Activated T-helper 2 cell treated with anti-CD3 and anti-CD28 coated beads, Interferon-gamma antibody, Interleukin-2, Interleukin-4, amounts not matched to agents 10 μg/mL and 5 μg/mL and 100 μg/mL, durations not matched to agents 14 hours and 24 hours and 36 hours (primary cell): ENCODE measurements at regions not wholly inside any gene's neighbourhood (a gene's known extent, or its start where the extent isn't known, plus 50 kb on each side); places are given as distances from the start of the nearest gene placed in this dataset.

Source experiments
- DNase-seq: peaks from one replicate; pipeline ENCODE4 v3.0.0; 2021; ENCODE audit warnings: low spot score
- H3K27ac Mint-ChIP-seq: one replicate; pipeline ENCODE4 v1.8.0; 2021; ENCODE audit warnings: mixed read lengths
- H3K27me3 Mint-ChIP-seq: one replicate; pipeline ENCODE4 v1.8.0; 2021; ENCODE audit warnings: low read depth, mixed read lengths
- H3K36me3 Mint-ChIP-seq: one replicate; pipeline ENCODE4 v1.8.0; 2021; ENCODE audit warnings: low read depth, mixed read lengths
- H3K4me1 Mint-ChIP-seq: one replicate; pipeline ENCODE4 v1.8.0; 2021; ENCODE audit warnings: low read depth, mixed read lengths
- H3K4me3 Mint-ChIP-seq: one replicate; pipeline ENCODE4 v1.8.0; 2021; ENCODE audit warnings: low read depth, mild to moderate bottlenecking, moderate library complexity, mixed read lengths
- H3K9me3 Mint-ChIP-seq: one replicate; pipeline ENCODE4 v1.8.0; 2021; ENCODE audit warnings: mixed read lengths
- intact Hi-C: fragments of 100-400 bp; cut with micrococcal nuclease; formaldehyde crosslinking; loops from one replicate; pipeline ENCODE4 v1.15.1; 2023

GRCh38 chr9:86703346-86703745, 244.0 kb downstream of the GAS1 start:
- H3K4me3 Mint-ChIP-seq: no peak overlapping the region
- H3K27ac Mint-ChIP-seq: no peak overlapping the region
- H3K36me3 Mint-ChIP-seq: no peaks in the 10 kb centered on the region
- no peaks in the 10 kb centered on the region for H3K9me3 Mint-ChIP-seq
- H3K4me1 Mint-ChIP-seq: no peaks in the 10 kb centered on the region
- no peak for DNase-seq
- peaks cover 2% of the 10 kb centered on the region for H3K27me3 Mint-ChIP-seq
- intact Hi-C loops: no loop called here

GRCh38 chr9:86700629-86701028, 246.7 kb downstream of the GAS1 start:
- intact Hi-C loops: no loop called here
- no peaks in the 10 kb centered on the region for H3K36me3 Mint-ChIP-seq
- H3K9me3 Mint-ChIP-seq: no peaks in the 10 kb centered on the region
- H3K4me3 Mint-ChIP-seq: no peak overlapping the region
- DNase-seq: no peak
- H3K4me1 Mint-ChIP-seq: no peaks in the 10 kb centered on the region
- H3K27me3 Mint-ChIP-seq: no peaks in the 10 kb centered on the region
- no peak overlapping the region for H3K27ac Mint-ChIP-seq

- no peaks in the 10 kb centered on the region for H3K36me3 Mint-ChIP-seq
- DNase-seq: no peak
- no peaks in the 10 kb centered on the region for H3K4me1 Mint-ChIP-seq
- H3K4me3 Mint-ChIP-seq: no peak overlapping the region
- no peak overlapping the region for H3K27ac Mint-ChIP-seq
- intact Hi-C loops: no loop called here
- H3K9me3 Mint-ChIP-seq: no peaks in the 10 kb centered on the region
- no peaks in the 10 kb centered on the region for H3K27me3 Mint-ChIP-seq
Measured at GRCh38 chr9:86697999-86698398, 249.3 kb downstream of the GAS1 start.

GRCh38 chr9:86697213-86697612, 250.1 kb downstream of the GAS1 start:
- H3K27ac Mint-ChIP-seq: no peak overlapping the region
- DNase-seq: no peak
- H3K9me3 Mint-ChIP-seq: no peaks in the 10 kb centered on the region
- H3K4me1 Mint-ChIP-seq: no peaks in the 10 kb centered on the region
- intact Hi-C loops: no loop called here
- H3K27me3 Mint-ChIP-seq: no peaks in the 10 kb centered on the region
- no peak overlapping the region for H3K4me3 Mint-ChIP-seq
- no peaks in the 10 kb centered on the region for H3K36me3 Mint-ChIP-seq

GRCh38 chr9:86695910-86696424, 251.3 kb downstream of the GAS1 start:
- Mint-ChIP-seq H3K9me3 (no peaks in the 10 kb centered on the region), H3K4me3 (no peak overlapping the region), H3K27ac (no peak overlapping the region), H3K27me3 (no peaks in the 10 kb centered on the region), H3K36me3 (no peaks in the 10 kb centered on the region), H3K4me1 (no peaks in the 10 kb centered on the region)
- intact Hi-C loops: no loop called here
- no peak for DNase-seq

- Mint-ChIP-seq H3K36me3 (no peaks in the 10 kb centered on the region), H3K4me3 (no peak overlapping the region), H3K27me3 (no peaks in the 10 kb centered on the region), H3K27ac (no peak overlapping the region), H3K4me1 (no peaks in the 10 kb centered on the region), H3K9me3 (no peaks in the 10 kb centered on the region)
- intact Hi-C loops: no loop called here
- DNase-seq: no peak
Measured at GRCh38 chr9:86690034-86690433, 257.3 kb downstream of the GAS1 start.

GRCh38 chr9:86687788-86688187, 259.5 kb downstream of the GAS1 start:
- Mint-ChIP-seq H3K27me3 (no peaks in the 10 kb centered on the region), H3K9me3 (no peaks in the 10 kb centered on the region), H3K4me1 (no peaks in the 10 kb centered on the region), H3K36me3 (no peaks in the 10 kb centered on the region), H3K27ac (no peak overlapping the region), H3K4me3 (no peak overlapping the region)
- intact Hi-C loops: no loop called here
- no peak for DNase-seq

- Mint-ChIP-seq H3K27ac (no peak overlapping the region), H3K4me3 (no peak overlapping the region), H3K9me3 (no peaks in the 10 kb centered on the region), H3K36me3 (no peaks in the 10 kb centered on the region), H3K4me1 (no peaks in the 10 kb centered on the region), H3K27me3 (no peaks in the 10 kb centered on the region)
- intact Hi-C loops: no loop called here
- no peak for DNase-seq
Measured at GRCh38 chr9:86685556-86685955, 261.8 kb downstream of the GAS1 start.

GRCh38 chr9:86684148-86684547, 263.2 kb downstream of the GAS1 start:
- no peak overlapping the region for H3K27ac Mint-ChIP-seq
- no peaks in the 10 kb centered on the region for H3K9me3 Mint-ChIP-seq
- no peak for DNase-seq
- H3K36me3 Mint-ChIP-seq: no peaks in the 10 kb centered on the region
- H3K4me3 Mint-ChIP-seq: no peak overlapping the region
- H3K4me1 Mint-ChIP-seq: no peaks in the 10 kb centered on the region
- intact Hi-C loops: no loop called here
- no peaks in the 10 kb centered on the region for H3K27me3 Mint-ChIP-seq

GRCh38 chr9:86682240-86682639, 265.1 kb downstream of the GAS1 start:
- Mint-ChIP-seq H3K27me3 (no peaks in the 10 kb centered on the region), H3K36me3 (no peaks in the 10 kb centered on the region), H3K9me3 (no peaks in the 10 kb centered on the region), H3K4me1 (no peaks in the 10 kb centered on the region), H3K4me3 (no peak overlapping the region), H3K27ac (no peak overlapping the region)
- intact Hi-C loops: no loop called here
- no peak for DNase-seq

- no peaks in the 10 kb centered on the region for H3K36me3 Mint-ChIP-seq
- no peaks in the 10 kb centered on the region for H3K4me1 Mint-ChIP-seq
- H3K4me3 Mint-ChIP-seq: no peak overlapping the region
- H3K27ac Mint-ChIP-seq: no peak overlapping the region
- no peak for DNase-seq
- intact Hi-C loops: no loop called here
- H3K9me3 Mint-ChIP-seq: no peaks in the 10 kb centered on the region
- H3K27me3 Mint-ChIP-seq: no peaks in the 10 kb centered on the region
Measured at GRCh38 chr9:86679909-86680308, 267.4 kb downstream of the GAS1 start.

- H3K9me3 Mint-ChIP-seq: peaks cover 2% of the 10 kb centered on the region
- no peak for DNase-seq
- H3K4me1 Mint-ChIP-seq: no peaks in the 10 kb centered on the region
- no peak overlapping the region for H3K27ac Mint-ChIP-seq
- no peak overlapping the region for H3K4me3 Mint-ChIP-seq
- intact Hi-C loops: no loop called here
- H3K36me3 Mint-ChIP-seq: no peaks in the 10 kb centered on the region
- H3K27me3 Mint-ChIP-seq: no peaks in the 10 kb centered on the region
Measured at GRCh38 chr9:86676396-86676795, 270.9 kb downstream of the GAS1 start.

GRCh38 chr9:86675805-86676204, 271.5 kb downstream of the GAS1 start:
- Mint-ChIP-seq H3K4me1 (no peaks in the 10 kb centered on the region), H3K27ac (no peak overlapping the region), H3K4me3 (no peak overlapping the region), H3K36me3 (no peaks in the 10 kb centered on the region), H3K9me3 (peaks cover 6% of the 10 kb centered on the region), H3K27me3 (no peaks in the 10 kb centered on the region)
- intact Hi-C loops: no loop called here
- no peak for DNase-seq

- Mint-ChIP-seq H3K4me1 (no peaks in the 10 kb centered on the region), H3K4me3 (no peak overlapping the region), H3K36me3 (no peaks in the 10 kb centered on the region), H3K27ac (no peak overlapping the region), H3K27me3 (no peaks in the 10 kb centered on the region), H3K9me3 (peaks cover 9% of the 10 kb centered on the region)
- no peak for DNase-seq
- intact Hi-C loops: no loop called here
Measured at GRCh38 chr9:86674487-86674886, 272.8 kb downstream of the GAS1 start.
